ENCODE measurements at regions not wholly inside any gene's neighbourhood (a gene's known extent, or its start where the extent isn't known, plus 50 kb on each side); places are given as distances from the start of the nearest gene placed in this dataset.

GRCh38 chr5:2886531-2886930 is 135.1 kb upstream of the IRX2 start (continued):
- TF ChIP-seq REST (IDR thresholded peaks at IDR 0.05; ENCODE audit: low read depth) = no peak

GRCh38 chr5:2883771-2884170 is 132.3 kb upstream of the IRX2 start:
- no peak for TF ChIP-seq YY1 (IDR thresholded peaks at IDR 0.05; ENCODE audit: extremely low read depth, insufficient replicate concordance, low read depth, low read length)
- TF ChIP-seq ZNF274 (IDR thresholded peaks at IDR 0.05; ENCODE audit: low read depth, low read length) = no peak
- TF ChIP-seq CTCF (IDR thresholded peaks at IDR 0.05 in 2 of 3, conservative IDR thresholded peaks at IDR 0.05 in 1 of 3; ENCODE audit: borderline replicate concordance in 1 of 3, insufficient read depth in 1 of 3, low read depth in 2 of 3, low read length in 2 of 3) = no peak
- TF ChIP-seq ZFX (IDR thresholded peaks at IDR 0.05) = no peak
- TF ChIP-seq POLR2A (IDR thresholded peaks at IDR 0.05; ENCODE audit: borderline replicate concordance, extremely low read depth, insufficient read depth, insufficient read length) = no peak
- TF ChIP-seq CEBPB (IDR thresholded peaks at IDR 0.05; ENCODE audit: low read depth) = no peak
- no peak for TF ChIP-seq RAD21 (IDR thresholded peaks at IDR 0.05; ENCODE audit: low read depth)
- no peak for TF ChIP-seq ATF3 (IDR thresholded peaks at IDR 0.05)
- no peak for TF ChIP-seq EZH2 (IDR thresholded peaks at IDR 0.05)
- no peak for TF ChIP-seq TCF7L2 (IDR thresholded peaks at IDR 0.05; ENCODE audit: borderline replicate concordance, extremely low read depth, insufficient read depth, insufficient read length)
- H3K27ac ChIP-seq (ENCODE audit: low read depth, low read length) = no peak overlapping the region
- H3K9me2 ChIP-seq (ENCODE audit: insufficient read depth) = no peaks in the 10 kb centered on the region
- no peaks in the 10 kb centered on the region for H3K27me3 ChIP-seq (ENCODE audit: insufficient read depth, low read length)
- POLR2A ChIA-PET = no interaction called here
- ATAC-seq (no peak), DNase-seq (ENCODE audit: low read depth, low spot score) (no peak)
- no peaks in the 10 kb centered on the region for H3K4me1 ChIP-seq (ENCODE audit: control insufficient read depth in 1 of 2, insufficient read depth in 2 of 2, low read length in 2 of 2)
- H3K4me2 ChIP-seq (ENCODE audit: low read length) = no peak overlapping the region
- CTCF ChIA-PET = no interaction called here
- H2AFZ ChIP-seq (ENCODE audit: low read depth, low read length, poor library complexity, severe bottlenecking) = no peak overlapping the region
- RAD21 ChIA-PET (ENCODE audit: low non-redundant PET in 1 of 2, low total read pairs in 2 of 2, uncharacterized antibody in 2 of 2, unreplicated experiment in 2 of 2) = no interaction called here
- no peaks in the 10 kb centered on the region for H4K20me1 ChIP-seq (ENCODE audit: insufficient read depth)
- H3K9ac ChIP-seq (ENCODE audit: low read length) = no peak overlapping the region
- no TSS peak for BruUV-seq (replicated peaks)
- H3K9me3 ChIP-seq (ENCODE audit: control insufficient read depth in 1 of 2, insufficient read depth in 1 of 2, low read depth in 1 of 2, low read length in 2 of 2) = peaks cover 13 to 22% of the 10 kb centered on the region in 2 experiments; a peak in 3 of 4 replicates
- H3K36me3 ChIP-seq (ENCODE audit: control insufficient read depth in 1 of 2, insufficient read depth in 2 of 2, low read length in 2 of 2) = no peaks in the 10 kb centered on the region
- intact Hi-C loops (cut with micrococcal nuclease) = no loop called here
- H3K4me3 ChIP-seq (replicated peaks in 1 of 2; ENCODE audit: low read depth in 1 of 2, low read length in 2 of 2) = no peak overlapping the region
- no peaks in the 10 kb centered on the region for H3K79me2 ChIP-seq (ENCODE audit: insufficient read depth, low read length)
